ENCODE measurements at regions not wholly inside any gene's neighbourhood (a gene's known extent, or its start where the extent isn't known, plus 50 kb on each side); places are given as distances from the start of the nearest gene placed in this dataset.

GRCh38 chrX:14476205-14476604 is 53.1 kb upstream of the GLRA2 start:
- DNase-seq (ENCODE audit: low read depth): no peak

- no peak for DNase-seq (ENCODE audit: low read depth)
Measured at GRCh38 chrX:14449773-14450172, 79.6 kb upstream of the GLRA2 start.

- no peak for DNase-seq (ENCODE audit: low read depth)
Measured at GRCh38 chrX:14448406-14448805, 80.9 kb upstream of the GLRA2 start.

- no peak for DNase-seq (ENCODE audit: low read depth)
Measured at GRCh38 chrX:14440106-14440505, 89.2 kb upstream of the GLRA2 start.

- no peak for DNase-seq (ENCODE audit: low read depth)
Measured at GRCh38 chrX:14427614-14428013, 101.7 kb upstream of the GLRA2 start.

GRCh38 chrX:14420841-14421240 is 108.5 kb upstream of the GLRA2 start:
- DNase-seq (ENCODE audit: low read depth): no peak

- DNase-seq (ENCODE audit: low read depth): no peak
Measured at GRCh38 chrX:14412686-14413085, 116.7 kb upstream of the GLRA2 start.

GRCh38 chrX:14411326-14411725 is 118.0 kb upstream of the GLRA2 start:
- no peak for DNase-seq (ENCODE audit: low read depth)

GRCh38 chrX:14409341-14409740 is 120.0 kb upstream of the GLRA2 start:
- DNase-seq (ENCODE audit: low read depth): no peak

GRCh38 chrX:14406225-14406624 is 123.1 kb upstream of the GLRA2 start:
- no peak for DNase-seq (ENCODE audit: low read depth)

GRCh38 chrX:14398725-14399124 is 130.6 kb upstream of the GLRA2 start:
- DNase-seq (ENCODE audit: low read depth): no peak

- DNase-seq (ENCODE audit: low read depth): no peak
Measured at GRCh38 chrX:14389682-14390081, 139.7 kb upstream of the GLRA2 start.

GRCh38 chrX:14386981-14387380 is 142.4 kb upstream of the GLRA2 start:
- no peak for DNase-seq (ENCODE audit: low read depth)

GRCh38 chrX:14380044-14380443 is 149.3 kb upstream of the GLRA2 start:
- no peak for DNase-seq (ENCODE audit: low read depth)

GRCh38 chrX:14377427-14377826 is 151.9 kb upstream of the GLRA2 start:
- DNase-seq (ENCODE audit: low read depth): no peak

GRCh38 chrX:14363728-14364127 is 165.6 kb upstream of the GLRA2 start:
- DNase-seq (ENCODE audit: low read depth): no peak

GRCh38 chrX:14362721-14363120 is 166.6 kb upstream of the GLRA2 start:
- DNase-seq (ENCODE audit: low read depth): no peak

- DNase-seq (ENCODE audit: low read depth): no peak
Measured at GRCh38 chrX:14361435-14361834, 167.9 kb upstream of the GLRA2 start.

- no peak for DNase-seq (ENCODE audit: low read depth)
Measured at GRCh38 chrX:14359727-14360126, 169.6 kb upstream of the GLRA2 start.

- no peak for DNase-seq (ENCODE audit: low read depth)
Measured at GRCh38 chrX:14359316-14359715, 170.0 kb upstream of the GLRA2 start.

- DNase-seq (ENCODE audit: low read depth): no peak
Measured at GRCh38 chrX:14357314-14357713, 172.0 kb upstream of the GLRA2 start.

GRCh38 chrX:14356401-14356800 is 172.9 kb upstream of the GLRA2 start:
- no peak for DNase-seq (ENCODE audit: low read depth)

GRCh38 chrX:14355556-14355955 is 173.8 kb upstream of the GLRA2 start:
- no peak for DNase-seq (ENCODE audit: low read depth)

- DNase-seq (ENCODE audit: low read depth): no peak
Measured at GRCh38 chrX:14354521-14354920, 174.8 kb upstream of the GLRA2 start.

- no peak for DNase-seq (ENCODE audit: low read depth)
Measured at GRCh38 chrX:14352511-14352910, 176.8 kb upstream of the GLRA2 start.

All from T-helper 22 cell (primary cell).